Hematopoietic multipotent progenitor cell treated with erythropoietin and hydrocortisone succinate and interleukin-3 and kit ligand, for 8 days (in vitro differentiated cells): ENCODE measurements at regions not wholly inside any gene's neighbourhood (a gene's known extent, or its start where the extent isn't known, plus 50 kb on each side); places are given as distances from the start of the nearest gene placed in this dataset.
A peak's percentile ranks its signal among the peaks of the same experiment; 100 is the strongest.

ENCODE experiments used
- DNase-seq: peaks from one replicate; pipeline ENCODE4 v3.0.0-alpha.2; 2015

DNA sequence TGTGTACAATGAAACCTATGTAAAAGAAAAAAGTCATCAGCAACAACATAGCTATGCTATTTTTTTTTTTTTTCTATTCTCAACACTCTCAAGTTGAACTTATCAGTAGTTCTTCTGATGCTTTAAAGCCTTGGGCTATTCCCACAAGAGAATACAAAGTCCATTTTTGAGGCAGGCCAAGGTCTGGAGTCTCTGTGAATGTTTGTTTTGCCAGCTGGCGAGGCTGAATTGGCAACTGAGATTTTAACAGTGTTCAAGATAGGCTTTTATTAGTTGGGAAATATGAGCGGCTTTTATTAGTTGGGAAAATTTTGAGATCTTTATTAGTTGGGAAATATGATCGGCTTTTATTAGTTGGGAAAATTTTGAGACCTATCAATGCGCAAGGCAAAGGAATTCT is 336.6 kb downstream of the SLITRK2 start:
- no peak for DNase-seq

GRCh38 chrX:146160443-146161203 is 343.0 kb downstream of the SLITRK2 start:
- no peak for DNase-seq

GRCh38 chrX:146173742-146174141 is 356.1 kb downstream of the SLITRK2 start:
- DNase-seq, result no peak

- no peak for DNase-seq
Measured at GRCh38 chrX:146181858-146182257, 364.2 kb downstream of the SLITRK2 start.

GRCh38 chrX:146186540-146186939 is 368.9 kb downstream of the SLITRK2 start:
- no peak for DNase-seq

- DNase-seq, result no peak
Measured at GRCh38 chrX:146189371-146189770, 371.7 kb downstream of the SLITRK2 start.

DNA sequence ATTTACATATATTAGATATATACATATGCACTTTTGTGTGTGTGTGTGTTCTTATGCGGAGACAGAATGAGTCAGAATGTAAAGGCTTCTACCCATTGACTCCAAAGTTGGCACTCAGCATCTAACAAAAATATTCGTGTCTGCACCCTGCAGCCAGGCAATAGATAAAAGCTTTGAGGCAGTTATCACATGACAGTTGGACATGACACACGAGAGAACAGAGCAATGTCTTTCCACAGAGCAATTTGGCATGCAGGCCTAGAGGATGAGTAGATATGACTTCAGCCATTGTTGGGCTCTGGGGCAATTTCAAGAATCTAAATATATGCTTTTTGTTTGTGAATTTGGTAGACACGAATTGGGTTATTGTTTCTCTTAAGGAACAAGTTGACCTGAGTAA is 391.2 kb downstream of the SLITRK2 start:
- DNase-seq, result no peak

GRCh38 chrX:146224442-146224841 is 406.8 kb downstream of the SLITRK2 start:
- DNase-seq, result no peak

GRCh38 chrX:146238173-146238572 is 420.5 kb downstream of the SLITRK2 start:
- no peak for DNase-seq

GRCh38 chrX:146241902-146242301 is 424.3 kb downstream of the SLITRK2 start:
- DNase-seq, result no peak

DNA sequence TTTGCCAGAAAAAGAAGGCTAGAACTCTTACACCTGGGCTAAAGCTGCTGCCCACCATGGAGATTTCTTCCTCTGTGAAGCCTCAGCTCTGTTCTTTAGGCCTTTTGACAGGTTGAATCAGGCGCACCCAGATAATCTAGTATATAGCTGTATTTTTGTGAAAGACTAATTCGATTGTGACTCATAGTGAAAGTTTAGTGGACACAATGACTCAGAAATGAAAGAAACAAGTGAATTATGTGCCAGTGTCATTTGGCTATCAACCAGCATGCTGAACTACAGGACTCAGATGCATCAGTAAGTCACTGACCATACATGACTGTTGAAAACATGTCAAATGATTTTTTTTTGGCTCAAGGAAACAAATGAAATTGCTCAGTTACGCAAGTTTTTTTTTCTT is 425.4 kb downstream of the SLITRK2 start:
- DNase-seq, result no peak

DNA sequence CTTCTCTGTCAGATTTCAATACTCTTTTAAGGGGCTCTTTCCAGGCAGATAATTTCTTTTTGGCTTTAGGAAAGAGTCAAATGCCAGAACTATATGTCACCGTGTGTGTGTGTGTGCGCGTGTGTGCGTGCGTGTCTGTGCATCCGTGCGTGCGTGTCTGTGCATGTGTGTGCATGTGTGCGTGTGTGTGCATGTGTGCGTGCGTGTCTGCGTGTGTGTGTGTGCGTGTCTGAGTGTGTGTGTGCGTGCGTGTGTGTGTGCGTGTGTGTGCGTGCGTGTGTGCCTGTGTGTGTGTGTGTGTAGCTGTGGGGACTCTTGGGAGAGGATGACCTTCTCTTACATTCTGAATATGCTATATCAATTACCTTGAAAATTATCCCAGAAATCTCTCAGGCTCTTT is 441.6 kb downstream of the SLITRK2 start:
- no peak for DNase-seq

DNA sequence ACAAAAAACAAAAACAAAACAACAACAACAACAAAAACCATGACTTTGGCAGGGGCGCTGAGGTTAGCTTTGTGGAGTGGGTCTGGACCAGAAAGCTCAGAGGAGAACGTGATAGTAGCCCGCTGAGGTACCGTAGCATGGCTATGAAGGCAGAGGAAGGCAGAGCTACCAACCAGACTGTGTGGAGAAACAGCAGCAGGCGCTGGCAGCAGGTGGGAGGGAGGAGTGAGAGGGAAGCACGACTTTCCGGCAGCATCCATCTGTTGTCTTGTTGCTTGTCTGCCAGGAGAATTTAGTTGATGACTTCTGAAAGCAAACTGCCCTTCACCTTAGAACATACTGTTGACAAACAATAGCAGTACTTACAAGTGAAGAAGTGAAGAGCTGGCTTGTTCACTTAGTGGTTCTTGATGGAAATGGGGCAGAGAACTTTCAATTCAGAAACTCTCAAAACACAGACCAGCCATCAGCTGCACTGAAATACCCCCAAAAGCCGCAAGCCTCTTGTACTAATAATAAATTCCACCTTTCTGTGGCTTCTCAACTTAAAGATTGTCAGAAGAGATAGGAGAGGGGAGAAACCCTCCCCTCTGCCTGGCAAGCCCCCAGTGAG is 447.2 kb downstream of the SLITRK2 start:
- no peak for DNase-seq

- DNase-seq, result peak; percentile 2
Measured at GRCh38 chrX:146278381-146278780, 460.8 kb downstream of the SLITRK2 start.
